HG03139 (cell line): ENCODE measurements at regions not wholly inside any gene's neighbourhood (a gene's known extent, or its start where the extent isn't known, plus 50 kb on each side); places are given as distances from the start of the nearest gene placed in this dataset.

Experiments used
- ATAC-seq: cut with Tn5 transposase; IDR thresholded peaks from one replicate; pipeline ENCODE4 v1.9.1; 2021; ENCODE audit not compliant: unreplicated experiment

DNA sequence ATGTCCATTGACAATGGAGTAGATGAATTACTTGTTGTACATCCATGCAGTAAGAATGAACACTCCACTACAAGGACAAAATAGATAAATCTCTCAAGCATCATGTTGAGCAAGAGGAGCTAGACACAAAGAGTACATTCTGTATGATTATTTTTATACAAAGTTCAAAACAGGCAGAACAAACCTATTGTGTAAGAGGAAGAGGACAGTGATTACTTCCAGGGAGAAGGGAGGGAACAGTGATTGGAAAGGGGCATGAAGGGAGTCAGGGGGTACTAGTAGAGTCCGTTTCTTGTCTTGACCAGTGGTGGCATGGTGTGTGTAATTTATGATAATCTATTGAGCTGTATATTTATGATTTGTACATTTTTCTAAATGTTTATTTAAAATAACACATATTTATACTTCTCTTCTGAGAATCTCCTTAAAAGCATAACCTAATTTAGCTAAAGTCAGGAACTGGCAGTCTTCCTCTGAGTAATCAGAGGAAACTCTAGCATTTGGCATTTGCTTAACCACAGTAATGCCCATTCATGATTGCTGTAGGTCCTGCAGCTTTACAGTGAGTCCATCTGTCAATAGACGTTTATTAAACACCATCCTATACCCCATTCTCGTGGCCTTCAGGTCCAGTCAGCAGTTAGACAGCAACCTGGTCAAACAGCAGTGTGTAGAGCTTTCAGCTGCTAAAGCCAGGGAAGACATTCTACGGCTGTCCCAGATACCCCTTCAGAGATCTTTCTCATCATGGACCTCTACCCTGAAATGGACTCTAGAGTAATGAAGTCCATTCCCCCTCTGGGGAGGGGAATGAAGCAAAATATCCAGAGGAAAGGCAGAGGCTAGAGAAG, 114.1 kb upstream of the GALNT2 start:
- ATAC-seq: no peak

- no peak for ATAC-seq
Measured at GRCh38 chr1:229953736-229954326, 113.2 kb upstream of the GALNT2 start.

GRCh38 chr1:229964281-229964680, 102.8 kb upstream of the GALNT2 start:
- no peak for ATAC-seq

DNA sequence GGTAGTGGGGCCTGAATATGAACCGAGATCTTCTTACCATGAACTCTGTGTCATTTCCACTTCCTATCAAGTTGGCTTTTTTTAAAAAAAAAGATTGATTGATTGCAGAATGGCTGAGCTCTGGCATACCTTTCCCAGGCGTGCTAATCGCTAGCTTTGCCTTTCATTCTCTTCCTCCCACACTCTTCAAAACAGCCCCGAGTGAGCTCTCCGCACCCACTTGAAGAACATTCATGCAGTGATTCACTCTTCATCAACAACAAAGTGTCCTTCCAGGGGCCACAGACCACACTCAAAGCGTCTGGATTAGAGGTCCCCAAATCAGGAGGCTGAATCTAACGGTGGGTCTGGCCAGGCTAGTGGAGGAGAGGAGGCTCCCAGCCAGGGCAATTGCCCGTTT, 96.3 kb upstream of the GALNT2 start:
- ATAC-seq: no peak

GRCh38 chr1:229971141-229971540, 95.9 kb upstream of the GALNT2 start:
- no peak for ATAC-seq

DNA sequence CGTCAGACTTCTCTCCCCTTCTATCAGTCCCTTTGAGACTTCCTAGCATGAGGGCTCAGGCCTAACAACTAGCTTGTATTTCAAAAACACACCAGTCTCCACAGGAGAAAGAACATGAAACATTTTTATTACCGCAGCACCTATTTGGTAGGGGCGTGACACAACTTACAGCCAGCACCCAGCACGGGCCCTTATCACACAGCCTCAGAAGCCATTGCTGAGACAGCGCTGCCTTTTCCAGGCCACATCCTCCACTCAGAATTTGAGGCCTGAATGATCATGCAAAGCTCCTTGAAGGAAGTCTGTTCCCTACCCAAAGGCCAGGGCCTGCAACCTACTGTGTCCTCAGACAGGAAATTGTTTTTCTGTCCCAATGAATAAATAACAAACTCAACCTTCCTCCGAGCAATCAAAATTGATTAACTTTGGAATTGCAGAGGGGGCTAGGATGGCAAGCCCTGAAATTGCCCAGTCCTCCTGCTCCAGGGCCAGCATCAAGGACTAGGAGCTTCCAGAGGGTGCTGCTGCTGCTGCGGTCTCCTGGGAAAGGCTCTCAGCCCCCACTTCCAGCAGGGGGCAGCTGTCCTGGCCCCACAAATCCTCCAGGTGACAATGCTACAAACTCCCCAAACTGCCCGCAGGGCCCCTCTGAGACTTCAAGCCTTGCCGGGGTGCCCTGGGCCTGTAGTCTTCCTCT, 94.3 kb upstream of the GALNT2 start:
- no peak for ATAC-seq

DNA sequence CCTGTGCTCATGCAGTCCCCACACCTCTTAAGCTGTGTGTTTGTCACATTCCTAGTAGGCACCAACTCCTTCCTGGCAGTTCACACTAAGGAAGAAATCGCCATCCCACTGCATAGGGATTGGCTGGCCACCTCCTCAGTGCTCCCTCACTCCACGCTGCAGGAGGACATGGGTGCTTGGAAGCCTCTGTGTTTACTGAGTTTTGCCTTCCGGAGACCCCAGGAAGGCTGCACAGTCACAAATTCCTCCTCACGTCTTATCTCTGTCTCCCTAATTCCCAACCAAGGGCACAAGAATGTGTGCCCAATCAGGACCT, 93.8 kb upstream of the GALNT2 start:
- ATAC-seq: no peak

DNA sequence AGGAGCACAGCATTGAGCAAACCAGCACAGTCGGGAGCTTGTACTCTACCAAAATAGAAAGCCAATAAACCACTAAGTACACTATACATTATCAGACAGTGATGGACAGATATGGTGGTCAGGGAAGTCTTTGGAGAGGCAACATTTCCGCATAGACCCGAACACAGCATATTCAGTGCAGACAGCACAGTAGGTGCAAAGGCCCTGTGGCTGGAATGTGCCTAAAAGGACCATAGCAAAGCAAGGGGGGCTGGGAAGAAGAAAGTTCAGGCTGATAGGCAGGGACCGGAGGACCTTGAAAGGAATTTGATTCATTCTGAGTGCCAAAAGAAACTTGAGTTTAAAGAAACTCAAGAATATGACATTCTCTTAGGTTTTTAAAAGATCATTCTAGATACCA, 92.0 kb upstream of the GALNT2 start:
- no peak for ATAC-seq

DNA sequence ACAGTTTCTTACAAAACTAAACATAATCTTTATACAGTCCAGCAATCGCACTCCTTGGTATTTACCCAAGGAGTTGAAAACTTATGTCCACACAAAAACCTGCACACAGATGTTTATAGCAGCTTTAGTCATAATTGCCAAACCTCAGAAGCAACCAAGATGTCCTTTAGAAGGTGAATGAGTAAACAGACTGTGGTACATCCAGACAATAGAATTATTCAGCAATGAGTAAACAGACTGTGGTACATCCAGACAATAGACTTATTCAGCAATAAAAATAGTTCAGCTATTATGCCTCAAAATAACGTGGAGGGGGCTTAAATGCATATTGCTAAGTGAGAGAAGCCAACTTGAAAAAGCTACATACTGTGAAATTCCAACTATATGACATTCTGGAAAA, 87.0 kb upstream of the GALNT2 start:
- ATAC-seq: no peak

GRCh38 chr1:229981736-229982135, 85.3 kb upstream of the GALNT2 start:
- no peak for ATAC-seq

GRCh38 chr1:229984310-229984991, 82.6 kb upstream of the GALNT2 start:
- ATAC-seq: no peak

DNA sequence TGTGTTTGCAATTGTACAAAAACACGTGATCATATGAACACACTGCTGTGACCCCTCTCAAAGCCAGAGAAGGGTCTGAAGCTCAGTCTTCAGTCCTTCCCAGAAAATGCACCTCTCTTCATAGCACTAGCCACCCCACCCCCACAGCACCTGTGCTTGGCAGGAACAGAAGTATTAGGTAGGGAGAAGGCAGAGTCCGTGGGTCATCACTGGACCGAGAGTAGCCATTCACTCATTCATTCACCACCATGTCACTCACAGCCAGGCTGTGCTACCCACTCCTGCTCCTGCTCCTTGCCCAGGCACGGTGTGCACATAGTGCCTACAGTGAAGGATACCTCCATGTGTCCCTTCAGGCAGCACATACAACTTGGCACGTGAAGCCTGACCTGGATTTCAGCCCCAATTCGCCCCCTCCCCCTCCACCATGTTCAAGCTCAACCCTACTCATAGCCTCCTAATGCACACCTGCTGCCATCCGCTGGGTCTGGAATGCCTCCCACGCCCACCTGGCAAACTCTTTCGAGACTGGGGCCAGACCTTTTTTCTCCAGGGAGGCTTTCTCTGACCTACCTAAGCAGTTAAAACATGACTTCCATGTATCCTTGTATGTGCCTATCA, 81.9 kb upstream of the GALNT2 start:
- no peak for ATAC-seq

GRCh38 chr1:229985613-229986010, 81.4 kb upstream of the GALNT2 start:
- ATAC-seq: no peak

DNA sequence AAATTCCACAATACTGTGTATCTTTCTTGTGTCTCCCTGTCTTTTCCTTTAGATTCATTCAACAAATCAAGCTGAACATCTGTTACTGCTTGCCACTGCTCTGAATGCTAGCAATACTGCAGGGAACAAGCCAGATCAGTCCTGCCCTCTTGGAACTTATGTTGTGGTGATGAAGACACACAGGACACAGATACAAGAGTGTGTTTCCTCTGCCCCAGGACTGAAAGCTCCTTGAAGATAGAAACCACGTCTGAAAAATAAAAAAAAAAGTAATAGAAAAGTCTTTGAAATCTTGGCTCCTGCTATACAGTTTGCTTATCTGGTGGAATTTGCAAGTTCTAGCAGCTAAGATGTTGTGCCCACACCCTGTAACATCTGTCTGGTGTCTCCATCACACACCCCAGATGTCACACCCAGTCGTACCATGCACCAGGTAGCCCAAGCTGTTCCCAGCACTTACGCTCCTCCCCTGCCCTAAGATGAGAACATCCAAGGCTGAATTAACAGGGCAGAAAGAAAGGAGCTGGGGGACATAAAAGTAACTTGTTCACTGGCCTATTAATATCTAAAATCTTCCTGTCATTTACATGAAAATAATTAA, 80.2 kb upstream of the GALNT2 start:
- ATAC-seq: no peak

GRCh38 chr1:229987953-229988352, 79.1 kb upstream of the GALNT2 start:
- ATAC-seq: no peak

- ATAC-seq: no peak
Measured at GRCh38 chr1:229988534-229988933, 78.5 kb upstream of the GALNT2 start.

DNA sequence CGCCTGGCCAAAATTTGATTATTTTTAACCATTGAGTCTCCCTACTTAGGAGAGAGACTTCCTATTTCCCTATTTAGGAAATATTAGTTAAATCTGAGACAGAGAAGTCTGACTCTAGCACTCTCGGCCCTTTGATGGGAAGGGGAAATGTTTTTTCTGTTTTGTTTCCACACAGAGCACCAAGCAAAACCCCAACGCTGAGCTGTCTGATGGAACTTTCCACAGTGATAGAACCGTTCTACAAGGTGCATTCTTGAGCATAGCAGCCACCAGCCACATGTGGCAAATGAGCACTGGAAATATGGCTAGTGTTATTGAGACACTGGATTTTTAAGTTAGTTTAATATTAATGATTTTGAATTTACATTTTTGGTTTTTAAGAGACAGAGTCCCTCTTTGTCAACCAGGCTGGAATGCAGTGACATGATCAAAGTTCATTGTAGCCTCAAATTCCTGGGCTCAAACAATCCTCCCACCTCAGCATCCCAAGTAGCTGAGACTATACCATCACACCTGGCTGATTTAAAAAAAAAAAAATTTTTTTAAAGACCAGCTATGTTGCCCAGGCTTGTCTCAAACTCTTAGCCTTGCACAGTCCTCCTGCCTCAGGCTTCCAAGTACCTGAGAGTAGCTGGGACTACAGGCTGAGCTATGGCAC, 77.3 kb upstream of the GALNT2 start:
- no peak for ATAC-seq

- no peak for ATAC-seq
Measured at GRCh38 chr1:229990326-229990725, 76.7 kb upstream of the GALNT2 start.

GRCh38 chr1:229991104-229991513, 75.9 kb upstream of the GALNT2 start:
- ATAC-seq: no peak

DNA sequence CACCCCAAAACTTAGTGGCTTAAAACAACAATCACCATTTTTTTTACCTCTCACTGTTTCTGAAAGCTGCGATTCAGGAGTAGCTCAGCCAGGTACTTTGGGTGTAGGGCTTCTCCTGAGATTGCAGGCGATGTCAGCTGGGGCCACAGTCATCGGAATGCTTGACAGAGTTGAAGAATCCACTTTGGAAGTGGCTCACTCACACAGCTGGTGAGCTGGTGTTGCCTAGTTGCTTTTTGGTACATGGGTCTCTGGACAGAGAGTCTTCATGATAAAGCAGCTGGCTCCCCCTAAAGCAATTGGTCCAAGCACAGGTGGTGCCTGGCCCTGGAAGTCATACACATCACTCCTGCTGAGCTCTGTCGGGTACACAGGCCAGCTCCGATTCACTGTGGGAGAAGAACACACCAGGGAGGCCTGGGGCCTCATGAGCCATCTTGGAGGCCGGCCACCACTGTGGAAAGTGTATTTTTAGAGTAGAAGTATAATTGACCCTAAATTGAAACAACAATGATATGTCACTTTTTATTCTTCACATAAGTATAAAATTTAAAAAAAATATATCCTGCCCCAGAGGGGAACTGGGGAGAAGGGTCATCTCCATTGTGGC, 75.2 kb upstream of the GALNT2 start:
- ATAC-seq: no peak
